Breast epithelium (tissue), 4 donors: ENCODE measurements at regions not wholly inside any gene's neighbourhood (a gene's known extent, or its start where the extent isn't known, plus 50 kb on each side); places are given as distances from the start of the nearest gene placed in this dataset.

Experiments used
- DNase-seq, 2 donors: peaks; one replicate each; pipeline ENCODE4 v3.0.0-alpha.2; 2019; ENCODE audit warnings: low spot score in 2 of 2
- H3K27ac ChIP-seq, 2 donors: fragments of 200-600 bp; sonication (generic) in 1 of 2; one replicate each; pipeline ENCODE4 v1.5.1; 2016 to 2019; ENCODE audit warnings: mild to moderate bottlenecking in 1 of 2
- H3K27me3 ChIP-seq, 2 donors: fragments of 200-600 bp; sonication (generic) in 1 of 2; one replicate each; pipeline versions ENCODE4 v1.5.1 to v1.6.0; 2017 to 2019; ENCODE audit warnings: control low read depth in 1 of 2, mild to moderate bottlenecking in 1 of 2
- H3K36me3 ChIP-seq: fragments of 200-600 bp; one replicate; pipeline ENCODE4 v1.5.1; 2019
- H3K4me1 ChIP-seq, 2 donors: fragments of 200-600 bp; sonication (generic); one replicate each; pipeline ENCODE4 v1.5.1; 2016 to 2019; ENCODE audit warnings: control low read depth in 1 of 2
- H3K4me3 ChIP-seq, 3 donors: fragments of 200-600 bp; sonication (generic); 1 replicate in 2 of 3; 2 replicates in 1 of 3; pipeline ENCODE4 v1.5.1; 2016 to 2019; ENCODE audit warnings: mild to moderate bottlenecking in 3 of 3, moderate library complexity in 2 of 3
- H3K9me3 ChIP-seq, 2 donors: fragments of 200-600 bp; sonication (generic) in 1 of 2; one replicate each; pipeline ENCODE4 v1.5.1; 2016 to 2019; ENCODE audit warnings: control low read depth in 1 of 2
- CTCF ChIP-seq, 3 donors: fragments of 450-650 bp; IDR thresholded peaks; one replicate each; pipeline ENCODE4 v1.5.1; 2016 to 2017; ENCODE audit warnings: antibody characterized with exemption in 3 of 3, mild to moderate bottlenecking in 3 of 3, moderate library complexity in 3 of 3
- POLR2A ChIP-seq: fragments of 450-650 bp; IDR thresholded peaks from one replicate; pipeline ENCODE4 v1.6.1; 2016; ENCODE audit warnings: antibody characterized with exemption, mild to moderate bottlenecking, moderate library complexity
- POLR2AphosphoS5 ChIP-seq, 3 donors: sonication (generic); formaldehyde crosslinking; IDR thresholded peaks; one replicate each; pipeline ENCODE4 v1.6.1; 2017; ENCODE audit warnings: antibody characterized with exemption in 3 of 3
- intact Hi-C: fragments of 100-400 bp; cut with DNase I; formaldehyde crosslinking; loops from one replicate; pipeline ENCODE4 v1.15.1; 2023; ENCODE audit warnings: low total_unique reads

- H3K27ac ChIP-seq, result no peak overlapping the region
- no peak for DNase-seq
- TF ChIP-seq CTCF (IDR thresholded peaks at IDR 0.05) (no peak), POLR2AphosphoS5 (IDR thresholded peaks at IDR 0.05) (no peak), POLR2A (no peak)
- H3K27me3 ChIP-seq, result no peaks in the 10 kb centered on the region
- no peaks in the 10 kb centered on the region for H3K9me3 ChIP-seq
- H3K4me3 ChIP-seq, result no peak overlapping the region
- intact Hi-C loops, result no loop called here
- no peaks in the 10 kb centered on the region for H3K4me1 ChIP-seq
- no peaks in the 10 kb centered on the region for H3K36me3 ChIP-seq
These were observed 429.7 kb downstream of the FRK start for GRCh38 chr6:115631028-115631427.

GRCh38 chr6:115630424-115631024 lies 430.2 kb downstream of the FRK start:
- H3K4me3 ChIP-seq, result no peak overlapping the region
- no peak overlapping the region for H3K27ac ChIP-seq
- TF ChIP-seq POLR2A, result no peak
- no peak for TF ChIP-seq CTCF (IDR thresholded peaks at IDR 0.05)
- no peak for TF ChIP-seq POLR2AphosphoS5 (IDR thresholded peaks at IDR 0.05)
- H3K4me1 ChIP-seq, result no peaks in the 10 kb centered on the region
- no peaks in the 10 kb centered on the region for H3K27me3 ChIP-seq
- intact Hi-C loops, result no loop called here
- DNase-seq, result no peak
- H3K36me3 ChIP-seq, result no peaks in the 10 kb centered on the region
- H3K9me3 ChIP-seq, result no peaks in the 10 kb centered on the region

- TF ChIP-seq POLR2AphosphoS5 (IDR thresholded peaks at IDR 0.05) (no peak), POLR2A (no peak), CTCF (IDR thresholded peaks at IDR 0.05) (no peak)
- Histone ChIP-seq H3K27me3 (no peaks in the 10 kb centered on the region), H3K4me3 (no peak overlapping the region), H3K9me3 (no peaks in the 10 kb centered on the region), H3K27ac (no peak overlapping the region), H3K4me1 (no peaks in the 10 kb centered on the region), H3K36me3 (no peaks in the 10 kb centered on the region)
- intact Hi-C loops, result no loop called here
- DNase-seq, result no peak
These were observed 431.3 kb downstream of the FRK start for GRCh38 chr6:115629415-115629814.

- H3K36me3 ChIP-seq, result no peaks in the 10 kb centered on the region
- no peak overlapping the region for H3K27ac ChIP-seq
- intact Hi-C loops, result no loop called here
- H3K4me1 ChIP-seq, result no peaks in the 10 kb centered on the region
- DNase-seq, result no peak
- no peak overlapping the region for H3K4me3 ChIP-seq
- no peaks in the 10 kb centered on the region for H3K27me3 ChIP-seq
- no peaks in the 10 kb centered on the region for H3K9me3 ChIP-seq
- TF ChIP-seq POLR2A, result no peak
- no peak for TF ChIP-seq POLR2AphosphoS5 (IDR thresholded peaks at IDR 0.05)
- no peak for TF ChIP-seq CTCF (IDR thresholded peaks at IDR 0.05)
These were observed 442.4 kb downstream of the FRK start for GRCh38 chr6:115618256-115618655.

GRCh38 chr6:115617031-115617430 lies 443.7 kb downstream of the FRK start:
- no peak overlapping the region for H3K4me3 ChIP-seq
- H3K36me3 ChIP-seq, result no peaks in the 10 kb centered on the region
- TF ChIP-seq CTCF (IDR thresholded peaks at IDR 0.05) (no peak), POLR2AphosphoS5 (IDR thresholded peaks at IDR 0.05) (no peak), POLR2A (no peak)
- no peaks in the 10 kb centered on the region for H3K4me1 ChIP-seq
- no peak for DNase-seq
- H3K27ac ChIP-seq, result no peak overlapping the region
- intact Hi-C loops, result no loop called here
- H3K27me3 ChIP-seq, result no peaks in the 10 kb centered on the region
- H3K9me3 ChIP-seq, result no peaks in the 10 kb centered on the region
